T-cell (primary cell): ENCODE measurements at regions not wholly inside any gene's neighbourhood (a gene's known extent, or its start where the extent isn't known, plus 50 kb on each side); places are given as distances from the start of the nearest gene placed in this dataset.

ENCODE experiments used
- ATAC-seq, 4 experiments: fragments of 200-7000 bp in 3 of 4; fragments of 150-1000 bp in 1 of 4; cut with Tn5 transposase; replicated peaks in 1 of 4; 1 replicate in 3 of 4; 2 replicates in 1 of 4; pipeline ENCODE4 v1.10.0; 2021; ENCODE audit warnings: moderate library complexity in 3 of 4, mild to moderate bottlenecking in 2 of 4, moderate number of reproducible peaks in 1 of 4
- CTCF ChIA-PET, 2 donors: fragments of 300-600 bp; sonication (Branson Sonifier 250); formaldehyde crosslinking; loops; one replicate each; lab custom pipeline; 2022; ENCODE audit warnings: antibody characterized with exemption in 2 of 2; lab: Charles Lee
- POLR2A ChIA-PET, 2 donors: fragments of 300-600 bp; sonication (Branson Sonifier 250); formaldehyde crosslinking; loops; one replicate each; lab custom pipeline; 2022; ENCODE audit warnings: antibody characterized with exemption in 2 of 2; lab: Charles Lee
- DNase-seq, 35 experiments: peaks; one replicate each; pipeline versions ENCODE4 v3.0.0 to v3.0.0-alpha.2; 2013 to 2023
- H3K27ac ChIP-seq: one replicate; pipeline ENCODE4 v1.5.1; 2013; ENCODE audit warnings: low read length
- H3K27me3 ChIP-seq, 2 experiments: replicated peaks in 1 of 2; 1 replicate in 1 of 2; 2 replicates in 1 of 2; pipeline versions ENCODE4 v1.6.1 to v1.7.0; 2013; ENCODE audit warnings: low read length in 1 of 2, mixed read lengths in 1 of 2; ENCODE audit not compliant: control insufficient read depth in 2 of 2, insufficient read depth in 2 of 2; ENCODE audit errors: extremely low read depth in 1 of 2
- H3K36me3 ChIP-seq, 2 donors: 1 replicate in 1 of 2; 2 replicates in 1 of 2; pipeline versions ENCODE4 v1.6.1 to v1.7.0; 2013; ENCODE audit warnings: low read length in 1 of 2; ENCODE audit not compliant: control insufficient read depth in 2 of 2, insufficient read depth in 1 of 2; ENCODE audit errors: extremely low read depth in 1 of 2
- H3K4me1 ChIP-seq, 2 experiments: 1 replicate in 1 of 2; 2 replicates in 1 of 2; pipeline versions ENCODE4 v1.6.1 to v1.7.0; 2013; ENCODE audit warnings: low read length in 2 of 2, mixed read lengths in 1 of 2; ENCODE audit not compliant: insufficient read depth in 2 of 2, control insufficient read depth in 1 of 2; ENCODE audit errors: extremely low read depth in 1 of 2
- H3K4me3 ChIP-seq, 2 donors: 1 replicate in 1 of 2; 2 replicates in 1 of 2; pipeline versions ENCODE4 v1.5.1 to v1.7.0; 2013; ENCODE audit warnings: mild to moderate bottlenecking in 2 of 2, low read length in 1 of 2, moderate library complexity in 1 of 2; ENCODE audit not compliant: control insufficient read depth in 1 of 2; ENCODE audit errors: extremely low read depth in 1 of 2
- H3K9me3 ChIP-seq: 2 replicates; pipeline ENCODE4 v1.7.0; 2013
- H3K27ac Mint-ChIP-seq, 2 donors: one replicate each; pipeline ENCODE4 v1.8.0; 2020 to 2021; ENCODE audit warnings: mild to moderate bottlenecking in 2 of 2, mixed read lengths in 2 of 2
- H3K27me3 Mint-ChIP-seq, 2 donors: one replicate each; pipeline ENCODE4 v1.8.0; 2021 to 2022; ENCODE audit warnings: mixed read lengths in 2 of 2
- H3K36me3 Mint-ChIP-seq: one replicate; pipeline ENCODE4 v1.8.0; 2021; ENCODE audit warnings: mixed read lengths
- H3K4me1 Mint-ChIP-seq, 3 donors: one replicate each; pipeline ENCODE4 v1.8.0; 2020 to 2022; ENCODE audit warnings: mixed read lengths in 3 of 3, mild to moderate bottlenecking in 1 of 3
- H3K4me3 Mint-ChIP-seq, 3 donors: one replicate each; pipeline ENCODE4 v1.8.0; 2020 to 2022; ENCODE audit warnings: mild to moderate bottlenecking in 3 of 3, mixed read lengths in 3 of 3, moderate library complexity in 3 of 3
- H3K9me3 Mint-ChIP-seq, 3 donors: one replicate each; pipeline ENCODE4 v1.8.0; 2020 to 2022; ENCODE audit warnings: mixed read lengths in 3 of 3
- WGBS: methylation state at CpG from one replicate; pipeline ENCODE4 v1.1.5; 2013; ENCODE audit warnings: missing lambda C conversion rate; ENCODE audit not compliant: insufficient coverage; 5-methylcytosine and 5-hydroxymethylcytosine counted together

DNA sequence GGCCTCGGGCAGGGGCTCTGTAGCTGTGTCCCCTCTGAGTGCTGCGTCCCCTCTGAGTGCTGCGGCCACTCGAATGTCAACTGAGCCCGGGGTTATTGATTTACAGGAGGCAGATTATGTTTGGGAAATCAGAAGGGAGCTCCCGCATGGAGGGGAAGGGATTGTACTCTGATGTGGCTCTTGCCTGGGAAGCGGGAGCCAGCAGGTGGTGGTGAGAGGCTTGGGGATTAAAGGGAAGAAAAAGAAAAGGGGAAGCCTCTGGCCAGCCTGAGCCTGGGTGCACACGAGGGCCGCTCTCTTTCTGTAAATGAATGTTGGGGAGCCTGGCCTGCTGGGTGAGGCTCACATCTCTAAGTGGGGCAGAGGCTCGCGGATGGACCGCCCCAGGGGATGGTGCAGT is 143.7 kb downstream of the AACS start:
- Mint-ChIP-seq H3K27ac (no peak overlapping the region), H3K9me3 (no peaks in the 10 kb centered on the region), H3K4me3 (no peak overlapping the region), H3K36me3 (no peaks in the 10 kb centered on the region), H3K27me3 (peaks cover 24 to 26% of the 10 kb centered on the region in 2 donors), H3K4me1 (no peaks in the 10 kb centered on the region)
- DNase-seq (no peak), ATAC-seq (no peak)
- peaks cover 0 to 43% of the 10 kb centered on the region in 2 experiments for H3K27me3 ChIP-seq
- no peak overlapping the region for H3K4me3 ChIP-seq
- no peak overlapping the region for H3K27ac ChIP-seq
- H3K36me3 ChIP-seq: no peaks in the 10 kb centered on the region
- 77% methylated on average over 12 of the region's 12 CpGs for WGBS
- ChIA-PET POLR2A (no interaction called here), CTCF (no interaction called here)
- no peaks in the 10 kb centered on the region for H3K9me3 ChIP-seq
- no peaks in the 10 kb centered on the region for H3K4me1 ChIP-seq

DNA sequence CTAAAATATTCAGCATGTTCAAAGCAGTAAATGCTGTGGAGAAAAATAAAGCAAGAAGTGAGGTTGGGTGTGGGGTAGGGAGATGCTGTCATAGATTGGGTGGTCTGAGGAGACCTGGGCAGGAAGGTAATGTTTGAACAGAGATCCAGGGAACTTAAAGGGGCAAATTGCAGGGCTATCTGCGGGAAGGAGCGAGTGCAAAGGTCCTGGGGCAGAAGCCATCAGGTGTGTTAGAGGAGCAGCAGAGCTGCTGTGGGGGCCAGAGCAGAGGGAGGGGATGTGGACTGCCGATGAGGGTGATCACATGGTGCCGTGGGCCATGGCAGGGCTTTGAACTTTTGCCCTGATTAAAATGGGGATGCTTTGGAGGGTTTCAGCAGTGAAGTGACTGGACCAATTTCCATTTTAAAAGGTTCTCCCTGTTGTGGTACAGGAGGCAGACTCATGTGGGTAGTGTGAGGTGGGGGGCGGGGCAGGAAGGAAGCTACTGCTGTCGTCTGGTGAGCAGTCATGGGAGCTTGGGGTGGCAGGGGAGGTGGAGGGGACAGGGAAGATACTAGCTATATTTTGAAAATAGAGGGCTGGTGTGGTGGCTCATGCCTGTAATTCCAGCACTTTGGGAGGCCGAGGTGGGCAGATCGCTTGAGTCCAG is 145.0 kb downstream of the AACS start:
- POLR2A ChIA-PET: interaction anchor here in 1 of 2 donors (0.6 kb wide), 1 partner anchor 12 kb away, joined by 4 read pairs; no protein-coding TSS in a partner anchor
- no peaks in the 10 kb centered on the region for H3K4me1 Mint-ChIP-seq
- no peaks in the 10 kb centered on the region for H3K36me3 ChIP-seq
- no peak overlapping the region for H3K27ac ChIP-seq
- H3K9me3 ChIP-seq: no peaks in the 10 kb centered on the region
- peaks cover 0 to 47% of the 10 kb centered on the region in 2 experiments for H3K27me3 ChIP-seq
- no peaks in the 10 kb centered on the region for H3K4me1 ChIP-seq
- H3K27ac Mint-ChIP-seq: no peak overlapping the region
- H3K27me3 Mint-ChIP-seq: peaks cover 26 to 28% of the 10 kb centered on the region in 2 donors
- H3K9me3 Mint-ChIP-seq: no peaks in the 10 kb centered on the region
- CTCF ChIA-PET: no interaction called here
- ATAC-seq (no peak), DNase-seq (no peak)
- no peak overlapping the region for H3K4me3 Mint-ChIP-seq
- H3K4me3 ChIP-seq: no peak overlapping the region
- no peaks in the 10 kb centered on the region for H3K36me3 Mint-ChIP-seq
- 64% methylated on average over 8 of the region's 8 CpGs for WGBS

DNA sequence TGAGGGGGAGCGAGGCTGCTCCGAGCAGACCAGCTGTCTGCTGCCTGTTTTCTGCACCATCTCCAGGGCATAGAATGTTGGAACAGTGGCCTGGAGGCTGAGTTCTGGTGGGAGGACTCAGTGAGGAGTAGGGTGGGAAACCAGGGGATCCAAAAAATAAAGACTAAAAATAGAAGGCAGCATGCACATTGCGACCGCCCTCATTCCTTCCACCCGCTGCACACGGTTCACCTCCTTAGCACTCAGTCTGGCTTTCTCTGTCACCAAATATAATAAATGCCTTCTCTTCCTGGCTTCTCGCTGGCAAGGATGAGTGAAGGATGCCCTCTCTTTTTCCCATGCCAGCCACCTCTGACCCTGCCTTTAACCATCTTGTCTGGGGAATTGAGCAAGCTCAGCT is 146.2 kb downstream of the AACS start:
- POLR2A ChIA-PET: no interaction called here
- DNase-seq: no peak
- H3K27me3 Mint-ChIP-seq: peaks cover 22 to 28% of the 10 kb centered on the region in 2 donors
- 79% methylated on average over 4 of the region's 7 CpGs for WGBS
- no peak overlapping the region for H3K27ac Mint-ChIP-seq
- Histone ChIP-seq H3K36me3 (no peaks in the 10 kb centered on the region), H3K27me3 (peaks cover 0 to 37% of the 10 kb centered on the region in 2 experiments), H3K4me3 (no peak overlapping the region), H3K4me1 (no peaks in the 10 kb centered on the region), H3K27ac (no peak overlapping the region), H3K9me3 (no peaks in the 10 kb centered on the region)
- H3K4me3 Mint-ChIP-seq: no peak overlapping the region
- no peaks in the 10 kb centered on the region for H3K4me1 Mint-ChIP-seq
- no peaks in the 10 kb centered on the region for H3K9me3 Mint-ChIP-seq
- CTCF ChIA-PET: no interaction called here
- ATAC-seq: no peak
- H3K36me3 Mint-ChIP-seq: no peaks in the 10 kb centered on the region

DNA sequence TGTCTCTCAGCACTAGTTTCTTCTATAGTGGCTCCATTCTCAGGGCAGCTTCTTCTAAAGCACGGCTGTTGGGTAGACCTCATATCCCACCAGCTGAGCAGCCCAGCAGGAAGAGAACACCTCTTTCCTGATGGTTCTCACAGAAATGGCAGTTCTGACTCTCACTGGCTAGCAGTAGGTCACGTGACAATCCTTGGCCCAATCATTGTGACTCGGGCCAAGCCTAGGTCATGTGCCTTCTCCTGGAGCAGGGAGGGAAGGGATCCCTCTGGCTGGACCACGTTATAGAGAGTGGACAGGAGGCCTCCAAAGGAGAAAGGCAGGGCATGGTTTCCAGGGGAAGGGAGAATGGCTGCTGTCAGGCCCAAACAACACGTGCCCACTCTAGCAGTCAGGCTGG is 149.1 kb downstream of the AACS start:
- H3K4me3 ChIP-seq: no peak overlapping the region
- H3K36me3 ChIP-seq: no peaks in the 10 kb centered on the region
- Mint-ChIP-seq H3K9me3 (no peaks in the 10 kb centered on the region), H3K27ac (no peak overlapping the region), H3K4me1 (no peaks in the 10 kb centered on the region), H3K36me3 (no peaks in the 10 kb centered on the region), H3K27me3 (peaks cover 16 to 19% of the 10 kb centered on the region in 2 donors), H3K4me3 (no peak overlapping the region)
- no peaks in the 10 kb centered on the region for H3K9me3 ChIP-seq
- 74% methylated on average over 5 of the region's 5 CpGs for WGBS
- ChIA-PET CTCF (no interaction called here), POLR2A (no interaction called here)
- ATAC-seq: no peak
- DNase-seq: no peak
- H3K27ac ChIP-seq: no peak overlapping the region
- H3K27me3 ChIP-seq: peaks cover 0 to 31% of the 10 kb centered on the region in 2 experiments
- no peaks in the 10 kb centered on the region for H3K4me1 ChIP-seq

DNA sequence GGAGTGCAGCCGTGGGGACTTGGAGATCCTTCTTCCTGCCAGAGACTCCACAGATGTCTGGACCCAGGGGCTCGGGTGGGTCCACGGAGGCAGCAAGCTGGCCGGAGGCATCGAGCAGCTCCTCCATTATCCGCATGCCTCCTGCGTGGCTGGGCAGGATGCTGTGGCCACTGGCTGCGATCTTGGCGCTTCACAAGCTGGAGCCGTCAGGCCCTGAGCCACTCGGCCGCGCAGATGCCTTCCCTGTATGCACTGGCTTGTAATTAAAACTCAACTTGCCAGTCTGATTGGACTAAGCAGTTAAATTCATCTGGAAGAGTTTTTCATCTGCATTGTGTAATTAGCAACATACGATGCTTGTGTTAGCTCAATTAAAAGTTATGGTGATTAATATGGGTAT is 151.5 kb downstream of the AACS start:
- H3K4me1 Mint-ChIP-seq: no peaks in the 10 kb centered on the region
- no peaks in the 10 kb centered on the region for H3K36me3 Mint-ChIP-seq
- POLR2A ChIA-PET: no interaction called here
- Histone ChIP-seq H3K27me3 (peaks cover 0 to 20% of the 10 kb centered on the region in 2 experiments), H3K9me3 (no peaks in the 10 kb centered on the region), H3K4me3 (no peak overlapping the region), H3K4me1 (no peaks in the 10 kb centered on the region), H3K27ac (no peak overlapping the region), H3K36me3 (no peaks in the 10 kb centered on the region)
- ATAC-seq (no peak), DNase-seq (no peak)
- CTCF ChIA-PET: no interaction called here
- no peak overlapping the region for H3K27ac Mint-ChIP-seq
- 78% methylated on average over 11 of the region's 14 CpGs for WGBS
- peaks cover 16 to 26% of the 10 kb centered on the region in 2 donors for H3K27me3 Mint-ChIP-seq
- no peak overlapping the region for H3K4me3 Mint-ChIP-seq
- peaks cover 0 to 3% (median 0%) of the 10 kb centered on the region in 3 donors for H3K9me3 Mint-ChIP-seq

DNA sequence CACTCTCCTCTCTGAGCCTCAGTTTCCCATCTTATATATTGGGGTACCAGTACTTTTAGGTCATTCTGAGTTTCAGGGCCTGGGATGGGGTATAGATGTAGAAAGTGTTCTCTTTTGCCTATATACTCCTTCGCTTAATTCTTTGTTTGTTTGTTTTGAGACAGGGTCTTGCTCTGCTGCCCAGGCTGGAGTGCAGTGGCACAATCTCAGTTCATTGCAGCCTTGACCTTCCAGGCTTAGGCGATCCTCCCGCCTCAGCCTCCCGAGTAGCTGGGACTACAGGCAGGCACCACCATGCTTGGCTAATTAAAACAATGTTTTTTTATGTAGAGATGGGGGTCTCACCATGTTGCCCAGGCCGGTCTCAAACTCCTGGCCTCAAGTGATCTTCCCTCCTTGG is 152.1 kb downstream of the AACS start:
- peaks cover 0 to 20% of the 10 kb centered on the region in 2 experiments for H3K27me3 ChIP-seq
- no peak overlapping the region for H3K27ac Mint-ChIP-seq
- CTCF ChIA-PET: no interaction called here
- peaks cover 14 to 26% of the 10 kb centered on the region in 2 donors for H3K27me3 Mint-ChIP-seq
- no peaks in the 10 kb centered on the region for H3K4me1 Mint-ChIP-seq
- no peak overlapping the region for H3K4me3 ChIP-seq
- peaks cover 0 to 3% (median 0%) of the 10 kb centered on the region in 3 donors for H3K9me3 Mint-ChIP-seq
- no peak overlapping the region for H3K4me3 Mint-ChIP-seq
- H3K9me3 ChIP-seq: no peaks in the 10 kb centered on the region
- no peaks in the 10 kb centered on the region for H3K4me1 ChIP-seq
- H3K27ac ChIP-seq: no peak overlapping the region
- 50% methylated on average over 2 of the region's 5 CpGs for WGBS
- no peak for ATAC-seq
- POLR2A ChIA-PET: no interaction called here
- no peaks in the 10 kb centered on the region for H3K36me3 Mint-ChIP-seq
- no peak for DNase-seq
- H3K36me3 ChIP-seq: no peaks in the 10 kb centered on the region
